ENCODE measurements at regions not wholly inside any gene's neighbourhood (a gene's known extent, or its start where the extent isn't known, plus 50 kb on each side); places are given as distances from the start of the nearest gene placed in this dataset.

- no peak for TF ChIP-seq CTCF (IDR thresholded peaks at IDR 0.05)
- no peaks in the 10 kb centered on the region for H3K27me3 Mint-ChIP-seq (ENCODE audit: unreplicated experiment)
- H3K9me3 Mint-ChIP-seq (ENCODE audit: unreplicated experiment) = peaks cover 2% of the 10 kb centered on the region
- H3K4me1 Mint-ChIP-seq (ENCODE audit: unreplicated experiment) = no peaks in the 10 kb centered on the region
- DNase-seq (ENCODE audit: extremely low spot score, unreplicated experiment) = no peak
- no peak overlapping the region for H3K4me3 Mint-ChIP-seq (ENCODE audit: unreplicated experiment)
- H3K27ac Mint-ChIP-seq (ENCODE audit: unreplicated experiment) = no peak overlapping the region
- no peaks in the 10 kb centered on the region for H3K36me3 Mint-ChIP-seq (ENCODE audit: unreplicated experiment)
These were observed 479.5 kb upstream of the AGA start for GRCh38 chr4:177921715-177922114.

- Mint-ChIP-seq H3K9me3 (ENCODE audit: unreplicated experiment) (peaks cover 3% of the 10 kb centered on the region), H3K27me3 (ENCODE audit: unreplicated experiment) (no peaks in the 10 kb centered on the region), H3K27ac (ENCODE audit: unreplicated experiment) (no peak overlapping the region), H3K36me3 (ENCODE audit: unreplicated experiment) (no peaks in the 10 kb centered on the region), H3K4me1 (ENCODE audit: unreplicated experiment) (no peaks in the 10 kb centered on the region), H3K4me3 (ENCODE audit: unreplicated experiment) (no peak overlapping the region)
- DNase-seq (ENCODE audit: extremely low spot score, unreplicated experiment) = no peak
- TF ChIP-seq CTCF (IDR thresholded peaks at IDR 0.05) = no peak
These were observed 481.7 kb upstream of the AGA start for GRCh38 chr4:177923888-177924287.

GRCh38 chr4:177937041-177937440 is 494.8 kb upstream of the AGA start:
- Mint-ChIP-seq H3K4me3 (ENCODE audit: unreplicated experiment) (no peak overlapping the region), H3K27ac (ENCODE audit: unreplicated experiment) (no peak overlapping the region), H3K27me3 (ENCODE audit: unreplicated experiment) (no peaks in the 10 kb centered on the region), H3K36me3 (ENCODE audit: unreplicated experiment) (no peaks in the 10 kb centered on the region), H3K9me3 (ENCODE audit: unreplicated experiment) (peaks cover 5% of the 10 kb centered on the region), H3K4me1 (ENCODE audit: unreplicated experiment) (no peaks in the 10 kb centered on the region)
- TF ChIP-seq CTCF (IDR thresholded peaks at IDR 0.05) = no peak
- no peak for DNase-seq (ENCODE audit: extremely low spot score, unreplicated experiment)

GRCh38 chr4:177938226-177938625 is 496.0 kb upstream of the AGA start:
- no peak overlapping the region for H3K27ac Mint-ChIP-seq (ENCODE audit: unreplicated experiment)
- no peak for DNase-seq (ENCODE audit: extremely low spot score, unreplicated experiment)

GRCh38 chr4:177945268-177945667 is 503.0 kb upstream of the AGA start:
- no peak for TF ChIP-seq CTCF (IDR thresholded peaks at IDR 0.05)
- Mint-ChIP-seq H3K27me3 (ENCODE audit: unreplicated experiment) (no peaks in the 10 kb centered on the region), H3K4me3 (ENCODE audit: unreplicated experiment) (no peak overlapping the region), H3K36me3 (ENCODE audit: unreplicated experiment) (no peaks in the 10 kb centered on the region), H3K9me3 (ENCODE audit: unreplicated experiment) (no peaks in the 10 kb centered on the region), H3K4me1 (ENCODE audit: unreplicated experiment) (no peaks in the 10 kb centered on the region), H3K27ac (ENCODE audit: unreplicated experiment) (no peak overlapping the region)
- no peak for DNase-seq (ENCODE audit: extremely low spot score, unreplicated experiment)

More at GRCh38 chr4:177938226-177938625, 496.0 kb upstream of the AGA start:
- Mint-ChIP-seq H3K4me3 (ENCODE audit: unreplicated experiment) (no peak overlapping the region), H3K36me3 (ENCODE audit: unreplicated experiment) (no peaks in the 10 kb centered on the region), H3K27me3 (ENCODE audit: unreplicated experiment) (no peaks in the 10 kb centered on the region), H3K9me3 (ENCODE audit: unreplicated experiment) (peaks cover 5% of the 10 kb centered on the region), H3K4me1 (ENCODE audit: unreplicated experiment) (no peaks in the 10 kb centered on the region)
- no peak for TF ChIP-seq CTCF (IDR thresholded peaks at IDR 0.05)

Measured in osteocyte (in vitro differentiated cells).